HepG2 (cell line): ENCODE measurements at regions not wholly inside any gene's neighbourhood (a gene's known extent, or its start where the extent isn't known, plus 50 kb on each side); places are given as distances from the start of the nearest gene placed in this dataset.
A peak's percentile ranks its signal among the peaks of the same experiment; 100 is the strongest.

Source experiments
- ATAC-seq: fragments of 200-7000 bp; cut with Tn5 transposase; 3 replicates; pipeline ENCODE4 v1.9.1; 2020; ENCODE audit warnings: mild to moderate bottlenecking, moderate library complexity
- BruUV-seq: library from RNA; stranded (reverse); fragments of 400-500 nt; replicated peaks from 2 replicates; lab custom pipeline; 2021; lab: Mats Ljungman, UMichigan
- CTCF ChIA-PET: fragments of 300-600 bp; formaldehyde crosslinking; extraction: SDS; loops from one replicate; lab custom pipeline; 2021; ENCODE audit warnings: low total read pairs, inconsistent platforms, low intra/inter-chr PET ratio; lab: Yijun Ruan, JAX
- POLR2A ChIA-PET: fragments of 350-600 bp; sonication (Branson Sonifier 250); formaldehyde crosslinking; loops from one replicate; lab custom pipeline; 2020; ENCODE audit warnings: antibody characterized with exemption, inconsistent platforms; lab: Yijun Ruan, JAX
- DNase-seq: peaks from one replicate; pipeline ENCODE4 v3.0.0-alpha.2; 2015; ENCODE audit warnings: low spot score
- FAIRE-seq: peaks from 3 replicates; lab custom pipeline; 2011; peaks lifted over from hg19 to GRCh38; lab: Jason Lieb, UNC
- H2AFZ ChIP-seq: one replicate; pipeline ENCODE4 v1.6.1; 2011; ENCODE audit warnings: low read length, inconsistent platforms
- H3K27ac ChIP-seq: fragments of 300-600 bp; 3 replicates; pipeline ENCODE4 v1.8.0; 2011; ENCODE audit warnings: mixed run types, mild to moderate bottlenecking, mixed read lengths, low read length, inconsistent platforms; ENCODE audit not compliant: insufficient read depth; ENCODE audit errors: extremely low read length
- H3K27me3 ChIP-seq, 2 experiments: fragments of 200-600 bp in 1 of 2; 2 replicates in 1 of 2; 3 replicates in 1 of 2; pipeline versions ENCODE4 v1.6.0 to v1.8.0; 2011; ENCODE audit warnings: low read length in 2 of 2, mild to moderate bottlenecking in 2 of 2, moderate library complexity in 2 of 2, inconsistent platforms in 1 of 2; ENCODE audit not compliant: insufficient read depth in 2 of 2, control insufficient read depth in 1 of 2
- H3K36me3 ChIP-seq, 2 experiments: fragments of 200-600 bp in 1 of 2; replicated peaks in 1 of 2; 2 replicates in 1 of 2; 3 replicates in 1 of 2; pipeline versions ENCODE4 v1.5.1 to v1.8.0; 2011; ENCODE audit warnings: low read length in 2 of 2, inconsistent platforms in 1 of 2; ENCODE audit not compliant: insufficient read depth in 2 of 2, control insufficient read depth in 1 of 2
- H3K4me1 ChIP-seq: 2 replicates; pipeline ENCODE4 v1.5.1; 2012; ENCODE audit warnings: low read length, inconsistent platforms; ENCODE audit not compliant: insufficient read depth
- H3K4me2 ChIP-seq: 2 replicates; pipeline ENCODE4 v1.6.0; 2011; ENCODE audit warnings: low read depth, low read length, inconsistent platforms
- H3K4me3 ChIP-seq, 3 experiments: fragments of 200-600 bp in 1 of 3; sonication (generic), shearing (Covaris generic) in 1 of 3; replicated peaks in 1 of 3; 2 replicates each; pipeline ENCODE4 v1.5.1; 2011 to 2016; ENCODE audit warnings: low read length in 3 of 3, inconsistent platforms in 2 of 3, low read depth in 2 of 3, mild to moderate bottlenecking in 2 of 3, control low read depth in 1 of 3, mixed read lengths in 1 of 3; ENCODE audit not compliant: insufficient read depth in 1 of 3
- H3K79me2 ChIP-seq: one replicate; pipeline ENCODE4 v1.6.1; 2011; ENCODE audit warnings: low read length, inconsistent platforms; ENCODE audit not compliant: insufficient read depth
- H3K9ac ChIP-seq: 2 replicates; pipeline ENCODE4 v1.6.0; 2011; ENCODE audit warnings: mild to moderate bottlenecking, low read depth, low read length, inconsistent platforms; ENCODE audit not compliant: insufficient read depth
- H3K9me3 ChIP-seq: 2 replicates; pipeline ENCODE4 v1.5.1; 2012; ENCODE audit warnings: mild to moderate bottlenecking, low read length
- H4K20me1 ChIP-seq: 2 replicates; pipeline ENCODE4 v1.6.0; 2011; ENCODE audit warnings: inconsistent platforms, mild to moderate bottlenecking, low read length, moderate library complexity; ENCODE audit not compliant: insufficient read depth
- CCAR2 ChIP-seq: fragments of 200-400 bp; formaldehyde crosslinking; optimal IDR thresholded peaks from 2 replicates; pipeline ENCODE3; 2018; ENCODE audit warnings: low read depth, mild to moderate bottlenecking, low read length, moderate library complexity
- CTCF ChIP-seq: sonication (generic); formaldehyde crosslinking; IDR thresholded peaks from 2 replicates; pipeline ENCODE4 v1.5.0; 2020; ENCODE audit warnings: mild to moderate bottlenecking, missing genetic modification reagents, moderate library complexity
- MXD4 ChIP-seq: IDR thresholded peaks from 2 replicates; pipeline ENCODE4 v1.6.1; 2016; ENCODE audit warnings: mild to moderate bottlenecking, missing biosample characterization, missing genetic modification reagents
- PAX8 ChIP-seq: sonication (generic); formaldehyde crosslinking; IDR thresholded peaks from 2 replicates; pipeline ENCODE4 v1.8.0; 2022; ENCODE audit warnings: mild to moderate bottlenecking, missing genetic modification reagents, borderline replicate concordance
- PRPF4 ChIP-seq: fragments of 200-400 bp; formaldehyde crosslinking; IDR thresholded peaks from 2 replicates; pipeline ENCODE4 v1.6.1; 2016; ENCODE audit warnings: low read length, low read depth; ENCODE audit not compliant: poor library complexity, severe bottlenecking
- SP2 ChIP-seq: sonication (generic); formaldehyde crosslinking; IDR thresholded peaks from 2 replicates; pipeline ENCODE4 v1.5.1; 2020; ENCODE audit warnings: mild to moderate bottlenecking, missing genetic modification reagents
- SRY ChIP-seq: sonication (generic); formaldehyde crosslinking; IDR thresholded peaks from 2 replicates; pipeline ENCODE4 v1.8.0; 2022; ENCODE audit warnings: mild to moderate bottlenecking, missing genetic modification reagents
- STAG1 ChIP-seq: sonication (generic); formaldehyde crosslinking; IDR thresholded peaks from 2 replicates; pipeline ENCODE4 v1.4.0; 2020; ENCODE audit warnings: missing genetic modification reagents
- TEAD2 ChIP-seq: sonication (generic); formaldehyde crosslinking; IDR thresholded peaks from 2 replicates; pipeline ENCODE4 v1.9.0; 2021; ENCODE audit warnings: missing genetic modification reagents
- ZBTB39 ChIP-seq: sonication (generic); formaldehyde crosslinking; IDR thresholded peaks from 2 replicates; pipeline ENCODE4 v1.5.0; 2020; ENCODE audit warnings: missing genetic modification reagents
- ZNF382 ChIP-seq: sonication (generic); formaldehyde crosslinking; IDR thresholded peaks from 2 replicates; pipeline ENCODE4 v1.5.0; 2020; ENCODE audit warnings: missing genetic modification reagents, mild to moderate bottlenecking, borderline replicate concordance
- ZNF512 ChIP-seq: sonication (generic); formaldehyde crosslinking; IDR thresholded peaks from 2 replicates; pipeline ENCODE4 v1.4.0; 2020; ENCODE audit warnings: mild to moderate bottlenecking, missing genetic modification reagents
- WGBS: methylation state at CpG from one replicate; pipeline ENCODE4 v1.1.6; 2017; ENCODE audit warnings: low lambda C conversion rate; 5-methylcytosine and 5-hydroxymethylcytosine counted together
- in situ Hi-C: cut with HindIII; loops from 2 replicates; pipeline ENCODE4 v1.10.0; 2017; ENCODE audit warnings: low pct_unique_long_range_greater_than_20kb; ENCODE audit not compliant: extremely low pct_ligation_motif_present
- intact Hi-C: fragments of 100-400 bp; cut with micrococcal nuclease; formaldehyde crosslinking; loops from one replicate; pipeline ENCODE4 v1.10.0; 2022; ENCODE audit not compliant: unreplicated experiment

GRCh38 chr20:9966966-9967365 lies 67.8 kb upstream of the ANKEF1 start:
- in situ Hi-C loops: no loop called here
- no peaks in the 10 kb centered on the region for H4K20me1 ChIP-seq
- 13% methylated on average over 7 of the region's 7 CpGs for WGBS

GRCh38 chr20:9963029-9963428 lies 71.8 kb upstream of the ANKEF1 start:
- intact Hi-C loops (no loop called here), in situ Hi-C loops (no loop called here)
- no peak for DNase-seq
- 9% methylated on average over 4 of the region's 4 CpGs for WGBS
- H2AFZ ChIP-seq: no peak overlapping the region
- no peak overlapping the region for H3K9ac ChIP-seq
- no peaks in the 10 kb centered on the region for H3K9me3 ChIP-seq
- H3K4me1 ChIP-seq: no peaks in the 10 kb centered on the region
- H3K27ac ChIP-seq: no peak overlapping the region
- H3K4me3 ChIP-seq: no peak overlapping the region
- H4K20me1 ChIP-seq: no peaks in the 10 kb centered on the region
- no peaks in the 10 kb centered on the region for H3K36me3 ChIP-seq
- H3K79me2 ChIP-seq: no peaks in the 10 kb centered on the region
- no peak for ATAC-seq
- no TSS peak for BruUV-seq
- no peak for FAIRE-seq
- H3K4me2 ChIP-seq: no peak overlapping the region
- H3K27me3 ChIP-seq: no peaks in the 10 kb centered on the region
- ChIA-PET POLR2A (no interaction called here), CTCF (no interaction called here)
- no peak for TF ChIP-seq PAX8 (CRISPR knock-in tag)
- TF ChIP-seq TEAD2 (CRISPR knock-in tag): no peak
- no peak for TF ChIP-seq CCAR2
- TF ChIP-seq ZBTB39: no peak
- TF ChIP-seq SP2: no peak
- TF ChIP-seq ZNF512: no peak
- TF ChIP-seq MXD4: no peak
- TF ChIP-seq PRPF4: no peak
- no peak for TF ChIP-seq ZNF382 (CRISPR knock-in tag)

More at GRCh38 chr20:9966966-9967365, 67.8 kb upstream of the ANKEF1 start:
- TF ChIP-seq SRY (no peak), CTCF (CRISPR knock-in tag) (peak; percentile 34), STAG1 (CRISPR knock-in tag) (peak; percentile 39)
- DNase-seq (peak; percentile 13), FAIRE-seq (peak; percentile 83), ATAC-seq (peak; percentile 85)
- Histone ChIP-seq H3K9me3 (no peaks in the 10 kb centered on the region), H3K79me2 (no peaks in the 10 kb centered on the region), H3K4me1 (no peaks in the 10 kb centered on the region), H2AFZ (no peak overlapping the region), H3K27me3 (no peaks in the 10 kb centered on the region), H3K4me3 (no peak overlapping the region), H3K4me2 (no peak overlapping the region), H3K9ac (no peak overlapping the region), H3K36me3 (no peaks in the 10 kb centered on the region), H3K27ac (no peak overlapping the region)
- intact Hi-C loops: loop anchor here (1.0 kb wide), 2 partner anchors 37 to 350 kb away; no protein-coding TSS in a partner anchor
- ChIA-PET POLR2A (no interaction called here), CTCF (interaction anchor here (1.4 kb wide), 1 partner anchor 350 kb away, joined by 7 read pairs; no protein-coding TSS in a partner anchor)
- BruUV-seq: no TSS peak
